Activated T-cell treated with anti-CD3 and anti-CD28 coated beads for 4 hours (primary cell): ENCODE measurements at regions not wholly inside any gene's neighbourhood (a gene's known extent, or its start where the extent isn't known, plus 50 kb on each side); places are given as distances from the start of the nearest gene placed in this dataset.
"Not testable (repeated sequence)": the region's sequence is repeated elsewhere in the genome, so short reads cannot be mapped to it uniquely, and the experiment has no call there.

Experiments used
- DNase-seq: peaks from one replicate; pipeline ENCODE4 v3.0.0-alpha.2; 2020

DNA sequence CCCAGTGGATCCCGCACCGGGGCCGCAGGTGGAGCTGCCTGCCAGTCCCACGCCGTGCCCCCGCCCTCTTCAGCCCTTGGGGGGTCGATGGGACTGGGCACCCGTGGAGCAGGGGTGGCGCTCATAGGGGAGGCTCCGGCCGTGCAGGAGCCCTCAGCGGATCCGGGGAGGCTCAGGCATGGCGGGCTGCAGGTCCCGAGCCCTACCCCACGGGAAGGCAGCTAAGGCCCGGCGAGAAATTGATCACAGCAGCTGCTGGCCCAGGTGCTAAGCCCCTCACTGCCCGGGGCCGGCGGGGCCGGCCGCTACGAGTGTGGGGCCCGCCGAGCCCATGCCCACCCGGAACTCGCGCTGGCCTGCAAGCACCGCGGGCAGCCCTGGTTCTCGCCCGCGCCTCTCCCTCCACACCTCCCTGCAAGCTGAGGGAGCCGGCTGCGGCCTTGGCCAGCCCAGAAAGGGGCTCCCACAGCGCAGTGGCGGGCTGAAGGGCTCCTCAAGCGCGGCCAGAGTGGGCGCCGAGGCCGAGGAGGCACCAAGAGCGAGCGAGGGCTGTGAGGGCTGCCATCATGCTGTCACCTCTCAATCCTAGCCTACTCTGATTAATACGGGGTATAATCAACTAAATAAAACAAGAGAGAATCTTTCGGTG lies 56.5 kb upstream of the ABHD2 start:
- DNase-seq: not testable (repeated sequence)

GRCh38 chr15:89034305-89034704 lies 54.0 kb upstream of the ABHD2 start:
- no peak for DNase-seq

DNA sequence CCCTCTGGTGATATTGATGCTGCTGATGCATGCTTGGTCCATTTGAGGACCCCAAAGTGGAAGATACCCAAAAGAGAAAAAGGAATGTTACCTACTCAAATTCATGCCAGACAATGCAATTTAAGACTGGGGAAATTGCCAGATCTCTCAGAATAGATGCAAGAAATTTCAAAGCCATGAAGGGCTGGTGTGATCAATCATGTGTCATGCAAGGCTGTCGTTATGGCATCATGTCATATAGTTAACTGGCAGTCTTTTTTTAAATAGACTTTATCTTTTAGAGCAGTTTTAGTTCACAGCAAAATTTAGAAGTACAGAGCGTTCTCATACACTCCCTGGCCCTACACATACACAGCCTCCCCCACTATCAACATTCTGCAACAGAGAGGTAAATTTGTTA lies 53.1 kb upstream of the ABHD2 start:
- DNase-seq: no peak

GRCh38 chr15:89035658-89036057 lies 52.6 kb upstream of the ABHD2 start:
- DNase-seq: no peak

GRCh38 chr15:89038146-89038545 lies 50.1 kb upstream of the ABHD2 start:
- no peak for DNase-seq
